Activated CD8-positive, alpha-beta T cell treated with anti-CD3 and anti-CD28 coated beads for 36 hours (primary cell): ENCODE measurements at regions not wholly inside any gene's neighbourhood (a gene's known extent, or its start where the extent isn't known, plus 50 kb on each side); places are given as distances from the start of the nearest gene placed in this dataset.
"Not testable (repeated sequence)": the region's sequence is repeated elsewhere in the genome, so short reads cannot be mapped to it uniquely, and the experiment has no call there.

Source experiments
- ATAC-seq: fragments of 200-7000 bp; cut with Tn5 transposase; one replicate; pipeline ENCODE4 v1.10.0; 2021; ENCODE audit warnings: mild to moderate bottlenecking, moderate library complexity
- CTCF ChIA-PET: fragments of 350-600 bp; sonication (Branson Sonifier 250); formaldehyde crosslinking; loops from one replicate; lab custom pipeline; 2021; ENCODE audit warnings: antibody characterized with exemption; lab: Charles Lee
- POLR2A ChIA-PET: fragments of 350-600 bp; sonication (Branson Sonifier 250); formaldehyde crosslinking; loops from one replicate; lab custom pipeline; 2021; ENCODE audit warnings: antibody characterized with exemption; lab: Charles Lee
- DNase-seq: peaks from one replicate; pipeline ENCODE4 v3.0.0-alpha.2; 2020
- H3K27ac Mint-ChIP-seq: one replicate; pipeline ENCODE4 v1.8.0; 2021; ENCODE audit warnings: mild to moderate bottlenecking, mixed read lengths
- H3K27me3 Mint-ChIP-seq: one replicate; pipeline ENCODE4 v1.8.0; 2021; ENCODE audit warnings: mixed read lengths
- H3K36me3 Mint-ChIP-seq: one replicate; pipeline ENCODE4 v1.8.0; 2021; ENCODE audit warnings: low read depth, mixed read lengths
- H3K4me1 Mint-ChIP-seq: one replicate; pipeline ENCODE4 v1.8.0; 2021; ENCODE audit warnings: low read depth, mixed read lengths
- H3K4me3 Mint-ChIP-seq: one replicate; pipeline ENCODE4 v1.8.0; 2021; ENCODE audit warnings: mild to moderate bottlenecking, moderate library complexity, mixed read lengths
- H3K9me3 Mint-ChIP-seq: one replicate; pipeline ENCODE4 v1.8.0; 2021; ENCODE audit warnings: mixed read lengths
- intact Hi-C: fragments of 100-400 bp; cut with micrococcal nuclease; formaldehyde crosslinking; loops from one replicate; pipeline ENCODE4 v1.10.0; 2022
- TF ChIP-seq, protein P1 (sequence below): fragments of 200-600 bp; IDR thresholded peaks from one replicate; pipeline ENCODE4 v1.8.0; 2022; ENCODE audit warnings: antibody characterized with exemption, mild to moderate bottlenecking

DNA sequence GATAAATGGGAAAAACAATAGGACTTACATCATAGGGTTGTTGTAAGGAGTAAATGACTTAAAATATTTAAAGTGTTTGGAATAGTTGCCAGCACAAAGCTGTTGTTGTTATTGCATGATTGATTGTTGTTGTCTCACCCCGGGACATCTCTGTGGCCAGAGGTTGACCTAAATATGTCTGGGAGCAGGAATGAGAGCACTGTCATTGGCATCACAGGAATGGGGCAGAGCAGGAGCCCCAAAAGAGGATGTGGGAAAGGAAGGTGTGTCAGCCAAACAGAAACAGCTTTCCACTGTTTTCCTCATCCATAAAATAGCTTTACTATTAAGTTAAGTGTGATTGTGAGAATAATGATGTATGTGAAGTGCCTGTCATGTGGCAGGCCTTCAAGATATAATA is 121.6 kb downstream of the TMEM168 start:
- CTCF ChIA-PET, result no interaction called here
- intact Hi-C loops, result no loop called here
- Mint-ChIP-seq H3K4me1 (no peaks in the 10 kb centered on the region), H3K27me3 (peaks cover 4% of the 10 kb centered on the region), H3K4me3 (no peak overlapping the region), H3K27ac (no peak overlapping the region), H3K36me3 (no peaks in the 10 kb centered on the region), H3K9me3 (no peaks in the 10 kb centered on the region)
- TF ChIP-seq, protein P1, sequence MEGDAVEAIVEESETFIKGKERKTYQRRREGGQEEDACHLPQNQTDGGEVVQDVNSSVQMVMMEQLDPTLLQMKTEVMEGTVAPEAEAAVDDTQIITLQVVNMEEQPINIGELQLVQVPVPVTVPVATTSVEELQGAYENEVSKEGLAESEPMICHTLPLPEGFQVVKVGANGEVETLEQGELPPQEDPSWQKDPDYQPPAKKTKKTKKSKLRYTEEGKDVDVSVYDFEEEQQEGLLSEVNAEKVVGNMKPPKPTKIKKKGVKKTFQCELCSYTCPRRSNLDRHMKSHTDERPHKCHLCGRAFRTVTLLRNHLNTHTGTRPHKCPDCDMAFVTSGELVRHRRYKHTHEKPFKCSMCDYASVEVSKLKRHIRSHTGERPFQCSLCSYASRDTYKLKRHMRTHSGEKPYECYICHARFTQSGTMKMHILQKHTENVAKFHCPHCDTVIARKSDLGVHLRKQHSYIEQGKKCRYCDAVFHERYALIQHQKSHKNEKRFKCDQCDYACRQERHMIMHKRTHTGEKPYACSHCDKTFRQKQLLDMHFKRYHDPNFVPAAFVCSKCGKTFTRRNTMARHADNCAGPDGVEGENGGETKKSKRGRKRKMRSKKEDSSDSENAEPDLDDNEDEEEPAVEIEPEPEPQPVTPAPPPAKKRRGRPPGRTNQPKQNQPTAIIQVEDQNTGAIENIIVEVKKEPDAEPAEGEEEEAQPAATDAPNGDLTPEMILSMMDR, result no peak
- DNase-seq (no peak), ATAC-seq (no peak)
- POLR2A ChIA-PET, result no interaction called here

DNA sequence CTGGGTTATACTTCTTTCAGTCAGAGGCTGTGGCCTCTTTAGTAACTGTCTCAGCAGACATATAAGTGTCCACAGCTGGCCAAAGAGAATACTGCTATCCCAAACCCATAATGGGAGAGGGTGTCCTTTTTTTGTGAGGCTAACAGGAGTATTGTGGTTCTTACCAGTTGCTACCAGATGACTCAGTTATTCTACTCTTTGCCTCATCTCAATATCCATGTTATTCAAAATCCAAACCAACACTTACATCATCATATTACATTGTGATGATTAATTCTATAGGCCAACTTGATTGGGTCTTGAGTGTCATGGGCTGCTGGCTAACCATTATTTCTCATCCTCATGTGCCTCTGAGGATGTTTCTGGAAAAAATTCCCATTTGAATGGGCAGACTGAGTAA is 120.9 kb downstream of the TMEM168 start:
- H3K27ac Mint-ChIP-seq, result no peak overlapping the region
- POLR2A ChIA-PET, result no interaction called here
- intact Hi-C loops, result no loop called here
- no peaks in the 10 kb centered on the region for H3K36me3 Mint-ChIP-seq
- CTCF ChIA-PET, result no interaction called here
- H3K4me3 Mint-ChIP-seq, result no peak overlapping the region
- H3K4me1 Mint-ChIP-seq, result no peaks in the 10 kb centered on the region
- H3K9me3 Mint-ChIP-seq, result no peaks in the 10 kb centered on the region
- TF ChIP-seq, protein P1, result no peak
- ATAC-seq (no peak), DNase-seq (no peak)
- H3K27me3 Mint-ChIP-seq, result peaks cover 4% of the 10 kb centered on the region

DNA sequence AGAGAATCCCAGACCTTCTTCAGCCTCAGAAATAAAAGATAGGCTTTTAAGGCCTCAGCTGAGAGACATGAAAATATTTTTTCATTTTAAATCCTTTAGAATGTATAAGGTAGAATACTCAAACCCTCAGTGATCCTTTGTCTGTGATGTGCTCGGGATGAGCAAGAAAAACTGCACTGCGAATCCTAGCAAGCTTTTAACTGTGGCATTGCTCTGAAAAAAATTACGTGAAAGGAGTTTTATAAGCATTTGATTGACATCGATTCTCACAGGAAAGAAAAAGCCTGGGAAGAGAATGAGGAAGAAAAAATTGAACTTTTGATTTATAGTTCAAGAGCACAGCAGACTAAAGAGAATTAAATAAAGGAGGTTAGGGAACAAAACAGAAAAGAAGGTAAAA is 120.0 kb downstream of the TMEM168 start:
- CTCF ChIA-PET, result no interaction called here
- H3K27ac Mint-ChIP-seq, result no peak overlapping the region
- intact Hi-C loops, result no loop called here

DNA sequence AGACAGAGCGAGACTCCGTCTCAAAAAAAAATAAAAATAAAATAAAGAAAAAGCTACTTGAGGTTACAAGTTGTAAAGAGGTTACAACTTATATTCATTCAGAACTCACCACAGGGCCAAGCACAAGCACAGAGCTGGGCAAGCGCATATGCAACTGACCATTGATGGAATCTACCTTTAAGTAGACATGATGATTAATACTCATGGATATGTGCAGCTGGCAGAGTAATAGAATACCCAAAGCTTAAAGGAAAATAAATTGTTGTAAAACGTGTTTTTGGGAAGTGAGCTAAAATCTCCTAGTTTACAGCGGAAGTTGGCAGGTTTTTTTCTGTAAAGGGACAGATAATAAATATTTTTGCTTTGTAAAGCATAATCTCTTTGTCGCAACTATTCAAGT is 111.6 kb downstream of the TMEM168 start:
- TF ChIP-seq, protein P1, result no peak
- H3K36me3 Mint-ChIP-seq, result no peaks in the 10 kb centered on the region
- H3K27ac Mint-ChIP-seq, result no peak overlapping the region
- intact Hi-C loops, result no loop called here
- H3K4me1 Mint-ChIP-seq, result no peaks in the 10 kb centered on the region
- DNase-seq, result no peak
- no peak for ATAC-seq
- H3K4me3 Mint-ChIP-seq, result no peak overlapping the region
- CTCF ChIA-PET, result no interaction called here
- H3K9me3 Mint-ChIP-seq, result no peaks in the 10 kb centered on the region
- H3K27me3 Mint-ChIP-seq, result peaks cover 1% of the 10 kb centered on the region
- POLR2A ChIA-PET, result no interaction called here

More for the DNA sequence above, 120.0 kb downstream of the TMEM168 start:
- DNase-seq, result no peak
- ATAC-seq, result no peak
- POLR2A ChIA-PET, result no interaction called here
- Mint-ChIP-seq H3K4me3 (no peak overlapping the region), H3K9me3 (no peaks in the 10 kb centered on the region), H3K4me1 (no peaks in the 10 kb centered on the region), H3K36me3 (no peaks in the 10 kb centered on the region), H3K27me3 (peaks cover 4% of the 10 kb centered on the region)
- TF ChIP-seq, protein P1, result no peak

DNA sequence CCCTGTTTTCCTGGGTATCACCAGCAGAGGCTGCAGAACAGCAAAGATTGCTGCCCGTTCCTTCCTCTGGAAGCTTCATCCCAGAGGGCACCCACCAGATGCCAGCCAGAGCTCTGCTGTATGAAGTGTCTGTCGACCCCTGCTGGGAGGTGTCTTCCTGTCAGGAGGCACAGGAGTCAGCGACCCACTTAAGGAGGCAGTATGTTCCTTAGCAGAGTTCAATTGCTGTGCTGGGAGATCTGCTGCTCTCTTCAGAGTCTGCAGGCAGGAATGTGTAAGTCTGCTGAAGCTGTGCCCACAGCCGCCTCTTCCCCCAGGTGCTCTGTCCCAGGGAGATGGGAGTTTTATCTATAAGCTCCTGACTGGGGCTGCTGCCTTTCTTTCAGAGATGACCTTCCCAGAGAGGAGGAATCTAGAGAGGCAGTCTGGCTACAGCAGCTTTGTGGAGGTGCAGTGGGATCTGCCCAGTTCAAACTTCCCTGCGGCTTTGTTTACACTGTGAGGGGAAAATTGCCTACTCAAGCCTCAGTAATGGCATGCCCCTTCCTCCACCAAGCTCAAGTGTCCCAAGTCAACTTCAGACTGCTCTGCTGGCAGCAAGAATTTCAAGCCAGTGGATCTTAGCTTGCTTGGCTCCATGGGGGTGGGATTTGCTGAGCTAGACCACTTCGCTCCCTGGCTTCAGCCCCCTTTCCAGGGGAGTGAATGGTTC is 100.6 kb downstream of the TMEM168 start:
- H3K4me3 Mint-ChIP-seq, intact Hi-C loops, H3K27ac Mint-ChIP-seq, H3K4me1 Mint-ChIP-seq, H3K9me3 Mint-ChIP-seq, ATAC-seq, H3K27me3 Mint-ChIP-seq, DNase-seq, H3K36me3 Mint-ChIP-seq, POLR2A ChIA-PET, CTCF ChIA-PET: not testable (repeated sequence)
